Smooth muscle cell (in vitro differentiated cells): ENCODE measurements at regions not wholly inside any gene's neighbourhood (a gene's known extent, or its start where the extent isn't known, plus 50 kb on each side); places are given as distances from the start of the nearest gene placed in this dataset.

Experiments used
- DNase-seq: peaks from one replicate; lab custom pipeline; 2025; ENCODE audit not compliant: unreplicated experiment; lab: John Stamatoyannopoulos, UW
- H2AFZ ChIP-seq: fragments of 200-600 bp; sonication (generic); 2 replicates; pipeline ENCODE4 v1.6.0; 2016; ENCODE audit warnings: antibody characterized with exemption, low read depth, mild to moderate bottlenecking
- H3F3A ChIP-seq: fragments of 200-600 bp; sonication (generic); 2 replicates; pipeline ENCODE4 v1.6.0; 2017; ENCODE audit warnings: antibody characterized with exemption, low read depth
- H3K27ac ChIP-seq: fragments of 200-600 bp; sonication (generic); 2 replicates; pipeline ENCODE4 v1.5.1; 2016; ENCODE audit warnings: low read depth, mild to moderate bottlenecking
- H3K27me3 ChIP-seq: fragments of 200-600 bp; sonication (generic); 2 replicates; pipeline ENCODE4 v1.6.1; 2016; ENCODE audit warnings: low read depth, mild to moderate bottlenecking
- H3K36me3 ChIP-seq: fragments of 200-600 bp; sonication (generic); 2 replicates; pipeline ENCODE4 v1.5.1; 2016; ENCODE audit warnings: low read depth
- H3K4me1 ChIP-seq: fragments of 200-600 bp; sonication (generic); 2 replicates; pipeline ENCODE4 v1.5.1; 2016; ENCODE audit warnings: low read depth
- H3K4me2 ChIP-seq: fragments of 200-600 bp; sonication (generic); 2 replicates; pipeline ENCODE4 v1.6.0; 2016; ENCODE audit warnings: mild to moderate bottlenecking
- H3K4me3 ChIP-seq: fragments of 200-600 bp; sonication (generic); 2 replicates; pipeline ENCODE4 v1.5.1; 2016; ENCODE audit warnings: mild to moderate bottlenecking
- H3K79me2 ChIP-seq: fragments of 200-600 bp; sonication (generic); 2 replicates; pipeline ENCODE4 v1.6.0; 2016; ENCODE audit warnings: low read depth, mild to moderate bottlenecking
- H3K9ac ChIP-seq: fragments of 200-600 bp; sonication (generic); 2 replicates; pipeline ENCODE4 v1.6.0; 2016; ENCODE audit warnings: low read depth
- H3K9me3 ChIP-seq: fragments of 200-600 bp; sonication (generic); replicated peaks from 2 replicates; pipeline ENCODE4 v1.5.1; 2016; ENCODE audit warnings: low read depth
- H4K20me1 ChIP-seq: fragments of 200-600 bp; sonication (generic); 2 replicates; pipeline ENCODE4 v1.6.0; 2016; ENCODE audit warnings: low read depth
- WGBS: methylation state at CpG from one replicate; pipeline ENCODE4 v1.1.7; 2016; ENCODE audit warnings: low lambda C conversion rate; 5-methylcytosine and 5-hydroxymethylcytosine counted together
- TF ChIP-seq, protein P1 (sequence below): fragments of 200-600 bp; sonication (generic); IDR thresholded peaks from 2 replicates; pipeline ENCODE4 v1.5.1; 2017; ENCODE audit warnings: borderline replicate concordance, mild to moderate bottlenecking, antibody characterized with exemption; ENCODE audit not compliant: insufficient read depth, poor library complexity, severe bottlenecking

DNA sequence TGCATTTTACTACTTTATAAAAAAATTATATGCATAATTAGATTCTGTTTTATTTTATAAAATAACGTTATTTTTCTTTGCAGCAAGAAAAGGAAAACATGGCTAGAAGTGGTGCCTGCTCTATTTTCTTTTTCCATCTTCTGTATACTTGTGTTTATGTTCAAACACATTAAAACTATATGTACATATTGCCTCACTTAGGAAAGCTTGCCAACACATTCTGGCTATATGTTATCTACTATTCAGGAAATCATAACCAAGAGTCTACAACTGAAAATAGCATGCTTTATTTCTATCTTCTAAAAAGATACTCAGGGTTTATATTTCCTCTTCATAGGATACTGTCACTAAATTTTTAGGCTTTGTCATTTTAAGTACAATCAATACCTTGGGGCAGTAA, 90.2 kb upstream of the KCNMB2 start:
- H3K79me2 ChIP-seq: no peaks in the 10 kb centered on the region
- no peak overlapping the region for H2AFZ ChIP-seq
- peaks cover 7% of the 10 kb centered on the region for H3K27me3 ChIP-seq
- TF ChIP-seq, protein P1, sequence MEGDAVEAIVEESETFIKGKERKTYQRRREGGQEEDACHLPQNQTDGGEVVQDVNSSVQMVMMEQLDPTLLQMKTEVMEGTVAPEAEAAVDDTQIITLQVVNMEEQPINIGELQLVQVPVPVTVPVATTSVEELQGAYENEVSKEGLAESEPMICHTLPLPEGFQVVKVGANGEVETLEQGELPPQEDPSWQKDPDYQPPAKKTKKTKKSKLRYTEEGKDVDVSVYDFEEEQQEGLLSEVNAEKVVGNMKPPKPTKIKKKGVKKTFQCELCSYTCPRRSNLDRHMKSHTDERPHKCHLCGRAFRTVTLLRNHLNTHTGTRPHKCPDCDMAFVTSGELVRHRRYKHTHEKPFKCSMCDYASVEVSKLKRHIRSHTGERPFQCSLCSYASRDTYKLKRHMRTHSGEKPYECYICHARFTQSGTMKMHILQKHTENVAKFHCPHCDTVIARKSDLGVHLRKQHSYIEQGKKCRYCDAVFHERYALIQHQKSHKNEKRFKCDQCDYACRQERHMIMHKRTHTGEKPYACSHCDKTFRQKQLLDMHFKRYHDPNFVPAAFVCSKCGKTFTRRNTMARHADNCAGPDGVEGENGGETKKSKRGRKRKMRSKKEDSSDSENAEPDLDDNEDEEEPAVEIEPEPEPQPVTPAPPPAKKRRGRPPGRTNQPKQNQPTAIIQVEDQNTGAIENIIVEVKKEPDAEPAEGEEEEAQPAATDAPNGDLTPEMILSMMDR: no peak
- no peaks in the 10 kb centered on the region for H4K20me1 ChIP-seq
- no peaks in the 10 kb centered on the region for H3K36me3 ChIP-seq
- 82% methylated on average over 1 of the region's 1 CpG for WGBS
- no peak for DNase-seq
- no peak overlapping the region for H3K4me2 ChIP-seq
- H3K27ac ChIP-seq: no peak overlapping the region
- no peaks in the 10 kb centered on the region for H3K4me1 ChIP-seq
- no peak overlapping the region for H3K9ac ChIP-seq
- no peaks in the 10 kb centered on the region for H3F3A ChIP-seq
- H3K9me3 ChIP-seq: no peaks in the 10 kb centered on the region
- H3K4me3 ChIP-seq: no peak overlapping the region

DNA sequence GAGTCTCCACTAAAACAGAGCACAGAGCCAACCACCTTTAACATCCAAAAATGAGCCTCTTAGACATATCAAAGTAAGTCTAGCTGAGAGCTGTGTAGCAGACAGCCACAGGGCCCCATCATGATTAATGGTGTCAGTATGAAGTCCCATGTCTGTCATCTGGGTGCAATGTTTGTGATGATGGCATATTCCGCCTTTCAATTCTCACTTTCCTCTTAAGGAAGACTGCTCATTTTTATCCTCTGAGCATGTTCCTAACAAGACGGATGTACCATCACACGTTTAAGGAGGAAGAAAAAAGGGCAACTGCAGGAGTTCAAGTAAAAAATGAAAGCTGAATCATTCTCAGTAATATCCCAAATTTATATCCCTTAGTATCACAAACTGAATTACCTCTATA, 85.8 kb upstream of the KCNMB2 start:
- no peaks in the 10 kb centered on the region for H3K36me3 ChIP-seq
- peaks cover 4% of the 10 kb centered on the region for H3K4me1 ChIP-seq
- H3K4me2 ChIP-seq: no peak overlapping the region
- no peak overlapping the region for H2AFZ ChIP-seq
- no peaks in the 10 kb centered on the region for H4K20me1 ChIP-seq
- TF ChIP-seq, protein P1: no peak
- no peaks in the 10 kb centered on the region for H3K27me3 ChIP-seq
- H3K9ac ChIP-seq: no peak overlapping the region
- no peaks in the 10 kb centered on the region for H3K9me3 ChIP-seq
- H3K4me3 ChIP-seq: no peak overlapping the region
- 72% methylated on average over 3 of the region's 3 CpGs for WGBS
- H3K79me2 ChIP-seq: no peaks in the 10 kb centered on the region
- H3K27ac ChIP-seq: no peak overlapping the region
- H3F3A ChIP-seq: peaks cover 4% of the 10 kb centered on the region
- no peak for DNase-seq

DNA sequence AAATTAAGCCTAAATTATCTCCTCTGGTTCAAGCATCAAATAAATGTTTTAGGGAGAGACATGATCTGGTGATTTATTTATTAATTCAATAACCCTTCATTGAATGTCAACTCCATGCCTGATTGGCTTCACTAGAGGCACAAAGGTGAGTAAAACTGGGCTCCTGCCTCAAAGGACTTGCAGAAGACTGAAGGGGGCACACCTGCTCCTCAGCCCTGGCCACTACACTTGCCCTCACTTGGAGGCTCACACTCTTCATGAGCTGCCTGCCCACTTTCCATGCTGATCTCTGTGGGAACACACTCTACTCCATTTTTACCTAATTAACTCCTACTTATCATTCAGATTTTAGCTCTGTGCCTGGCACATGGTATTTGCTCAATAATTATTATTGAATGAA, 84.4 kb upstream of the KCNMB2 start:
- Histone ChIP-seq H3K4me3 (no peak overlapping the region), H3K27ac (no peak overlapping the region), H4K20me1 (no peaks in the 10 kb centered on the region), H3K79me2 (no peaks in the 10 kb centered on the region), H3K4me1 (peaks cover 4% of the 10 kb centered on the region), H3K4me2 (no peak overlapping the region), H3K27me3 (no peaks in the 10 kb centered on the region), H3F3A (peaks cover 4% of the 10 kb centered on the region), H3K9ac (no peak overlapping the region), H3K9me3 (no peaks in the 10 kb centered on the region), H3K36me3 (no peaks in the 10 kb centered on the region), H2AFZ (no peak overlapping the region)
- DNase-seq: no peak
- TF ChIP-seq, protein P1: no peak

DNA sequence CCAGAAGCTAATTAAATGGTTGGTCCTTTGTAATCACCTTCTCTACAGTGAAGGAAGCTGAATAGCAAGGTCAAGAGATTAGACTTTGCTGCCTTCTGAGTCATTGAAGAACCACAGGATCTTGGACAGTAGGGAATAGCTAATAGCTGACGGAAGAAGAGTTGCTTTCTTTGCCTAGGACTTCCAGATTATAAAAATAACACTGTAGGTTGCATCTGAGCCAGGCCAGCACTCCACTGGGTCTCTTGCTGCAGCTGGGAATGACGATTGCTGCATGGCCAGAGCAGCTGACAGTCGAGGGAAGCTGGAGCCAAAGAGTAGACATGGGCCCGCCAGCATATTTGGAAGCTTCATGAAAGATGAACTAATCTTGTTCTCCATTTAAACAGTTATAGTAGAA, 81.5 kb upstream of the KCNMB2 start:
- no peak for DNase-seq
- Histone ChIP-seq H3F3A (peaks cover 4% of the 10 kb centered on the region), H3K9ac (no peak overlapping the region), H3K4me3 (no peak overlapping the region), H3K79me2 (no peaks in the 10 kb centered on the region), H3K9me3 (no peaks in the 10 kb centered on the region), H3K4me1 (peaks cover 4% of the 10 kb centered on the region), H2AFZ (no peak overlapping the region), H3K4me2 (no peak overlapping the region), H3K27me3 (peaks cover 24% of the 10 kb centered on the region), H3K27ac (no peak overlapping the region), H4K20me1 (no peaks in the 10 kb centered on the region), H3K36me3 (no peaks in the 10 kb centered on the region)
- TF ChIP-seq, protein P1: no peak
- 63% methylated on average over 4 of the region's 4 CpGs for WGBS
